Panc1 (cell line): ENCODE measurements at regions not wholly inside any gene's neighbourhood (a gene's known extent, or its start where the extent isn't known, plus 50 kb on each side); places are given as distances from the start of the nearest gene placed in this dataset.

Source experiments
- ATAC-seq: fragments of 200-7000 bp; cut with Tn5 transposase; 2 replicates; pipeline ENCODE4 v1.9.1; 2020; ENCODE audit warnings: mild to moderate bottlenecking, moderate library complexity
- BruUV-seq: library from RNA; stranded (reverse); fragments of 400-500 nt; replicated peaks from 2 replicates; lab custom pipeline; 2021; lab: Mats Ljungman, UMichigan
- CTCF ChIA-PET: fragments of 300-600 bp; sonication (Branson Sonifier 250); formaldehyde crosslinking; loops from one replicate; lab custom pipeline; 2022; ENCODE audit warnings: antibody characterized with exemption; lab: Charles Lee
- POLR2A ChIA-PET: fragments of 300-600 bp; sonication (Branson Sonifier 250); formaldehyde crosslinking; loops from one replicate; lab custom pipeline; 2022; ENCODE audit warnings: antibody characterized with exemption; lab: Charles Lee
- DNase-seq: peaks from one replicate; pipeline ENCODE4 v3.0.0-alpha.2; 2010; ENCODE audit warnings: low read depth, low spot score
- H3K27ac ChIP-seq: 2 replicates; pipeline ENCODE4 v1.5.1; 2011; ENCODE audit warnings: mild to moderate bottlenecking, low read length, inconsistent platforms
- H3K27me3 ChIP-seq: fragments of 200-500 bp; sonication (Bioruptor generic); 2 replicates; pipeline ENCODE4 v1.6.0; 2014; ENCODE audit warnings: low read length, inconsistent platforms; ENCODE audit not compliant: control insufficient read depth, insufficient read depth
- H3K36me3 ChIP-seq: fragments of 200-500 bp; sonication (Bioruptor generic); 2 replicates; pipeline ENCODE4 v1.5.1; 2014; ENCODE audit warnings: inconsistent platforms, mild to moderate bottlenecking, low read length, moderate library complexity; ENCODE audit not compliant: control insufficient read depth, insufficient read depth
- H3K4me1 ChIP-seq: 2 replicates; pipeline ENCODE4 v1.5.1; 2011; ENCODE audit warnings: inconsistent platforms, mild to moderate bottlenecking, low read length, moderate library complexity; ENCODE audit not compliant: control insufficient read depth, insufficient read depth
- H3K4me3 ChIP-seq, 2 experiments: 2 replicates each; pipeline ENCODE4 v1.5.1; 2011 to 2012; ENCODE audit warnings: low read depth in 2 of 2, low read length in 2 of 2, mild to moderate bottlenecking in 2 of 2, inconsistent platforms in 1 of 2, moderate library complexity in 1 of 2
- H3K9me3 ChIP-seq: fragments of 200-500 bp; sonication (Bioruptor generic); 2 replicates; pipeline ENCODE4 v1.5.1; 2014; ENCODE audit warnings: low read depth, mild to moderate bottlenecking, inconsistent platforms, low read length, moderate library complexity; ENCODE audit not compliant: control insufficient read depth, insufficient read depth
- POLR2AphosphoS5 ChIP-seq: IDR thresholded peaks from 2 replicates; pipeline ENCODE4 v1.6.1; 2012; ENCODE audit warnings: mild to moderate bottlenecking, low read depth, low read length, moderate library complexity
- SIN3A ChIP-seq: IDR thresholded peaks from 2 replicates; pipeline ENCODE4 v1.6.1; 2012; ENCODE audit warnings: low read depth, mild to moderate bottlenecking, low read length, moderate library complexity, borderline replicate concordance; ENCODE audit not compliant: insufficient read depth
- TCF7L2 ChIP-seq: IDR thresholded peaks from 2 replicates; pipeline ENCODE4 v1.6.1; 2011; ENCODE audit warnings: mild to moderate bottlenecking, low read depth, low read length, inconsistent platforms
- in situ Hi-C: cut with HindIII; loops from 2 replicates; pipeline ENCODE4 v1.10.0; 2016; ENCODE audit warnings: low sequenced_read_pairs, low pct_unique_long_range_greater_than_20kb
- intact Hi-C: fragments of 100-400 bp; cut with micrococcal nuclease; formaldehyde crosslinking; loops from one replicate; pipeline ENCODE4 v1.10.0; 2022; ENCODE audit not compliant: unreplicated experiment
- TF ChIP-seq, protein P1 (sequence below), 2 experiments: IDR thresholded peaks; 2 replicates each; pipeline ENCODE4 v1.6.1; 2011 to 2012; ENCODE audit warnings: low read depth in 2 of 2, control low read depth in 1 of 2, low read length in 1 of 2, mild to moderate bottlenecking in 1 of 2, moderate library complexity in 1 of 2; ENCODE audit not compliant: insufficient read depth in 1 of 2
- TF ChIP-seq, protein P2 (sequence below): fragments of 450-650 bp; IDR thresholded peaks from 2 replicates; pipeline ENCODE4 v1.5.1; 2017; ENCODE audit warnings: mild to moderate bottlenecking

DNA sequence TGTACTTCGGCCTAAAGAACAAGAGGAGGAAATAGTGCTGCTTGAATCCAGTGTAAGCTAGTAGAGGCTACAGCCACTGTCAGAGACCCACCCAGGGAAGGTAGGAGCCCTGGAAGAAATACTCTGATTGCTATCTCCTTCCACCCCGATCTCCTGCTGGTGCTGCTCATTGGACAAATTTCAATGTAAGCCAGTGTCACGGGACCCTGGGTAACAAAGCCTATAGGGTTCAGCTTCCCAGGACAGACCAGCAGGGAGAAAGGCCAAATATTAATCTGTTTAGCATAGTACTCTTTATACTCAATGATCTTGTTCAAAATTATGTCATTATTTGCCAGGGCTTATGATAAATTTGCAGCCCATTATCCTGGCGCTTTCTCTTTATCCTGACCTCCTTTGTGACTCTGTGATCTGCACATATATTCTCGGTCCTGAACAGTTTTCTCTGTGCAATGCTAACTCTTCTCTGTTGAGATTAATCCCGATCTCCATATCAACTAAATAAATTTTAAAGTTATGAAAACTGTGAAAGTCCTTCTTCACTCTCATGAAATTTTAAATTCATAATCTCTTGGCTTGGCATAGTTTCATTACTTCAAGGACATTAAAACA lies 218.8 kb upstream of the PREP start:
- H3K27me3 ChIP-seq, result no peaks in the 10 kb centered on the region
- peak overlapping the region; percentile 5; the same call in 1 of the 2 replicates for H3K27ac ChIP-seq
- no TSS peak for BruUV-seq
- H3K9me3 ChIP-seq, result no peaks in the 10 kb centered on the region
- POLR2A ChIA-PET, result no interaction called here
- CTCF ChIA-PET, result no interaction called here
- no peak for ATAC-seq
- TF ChIP-seq, protein P1, sequence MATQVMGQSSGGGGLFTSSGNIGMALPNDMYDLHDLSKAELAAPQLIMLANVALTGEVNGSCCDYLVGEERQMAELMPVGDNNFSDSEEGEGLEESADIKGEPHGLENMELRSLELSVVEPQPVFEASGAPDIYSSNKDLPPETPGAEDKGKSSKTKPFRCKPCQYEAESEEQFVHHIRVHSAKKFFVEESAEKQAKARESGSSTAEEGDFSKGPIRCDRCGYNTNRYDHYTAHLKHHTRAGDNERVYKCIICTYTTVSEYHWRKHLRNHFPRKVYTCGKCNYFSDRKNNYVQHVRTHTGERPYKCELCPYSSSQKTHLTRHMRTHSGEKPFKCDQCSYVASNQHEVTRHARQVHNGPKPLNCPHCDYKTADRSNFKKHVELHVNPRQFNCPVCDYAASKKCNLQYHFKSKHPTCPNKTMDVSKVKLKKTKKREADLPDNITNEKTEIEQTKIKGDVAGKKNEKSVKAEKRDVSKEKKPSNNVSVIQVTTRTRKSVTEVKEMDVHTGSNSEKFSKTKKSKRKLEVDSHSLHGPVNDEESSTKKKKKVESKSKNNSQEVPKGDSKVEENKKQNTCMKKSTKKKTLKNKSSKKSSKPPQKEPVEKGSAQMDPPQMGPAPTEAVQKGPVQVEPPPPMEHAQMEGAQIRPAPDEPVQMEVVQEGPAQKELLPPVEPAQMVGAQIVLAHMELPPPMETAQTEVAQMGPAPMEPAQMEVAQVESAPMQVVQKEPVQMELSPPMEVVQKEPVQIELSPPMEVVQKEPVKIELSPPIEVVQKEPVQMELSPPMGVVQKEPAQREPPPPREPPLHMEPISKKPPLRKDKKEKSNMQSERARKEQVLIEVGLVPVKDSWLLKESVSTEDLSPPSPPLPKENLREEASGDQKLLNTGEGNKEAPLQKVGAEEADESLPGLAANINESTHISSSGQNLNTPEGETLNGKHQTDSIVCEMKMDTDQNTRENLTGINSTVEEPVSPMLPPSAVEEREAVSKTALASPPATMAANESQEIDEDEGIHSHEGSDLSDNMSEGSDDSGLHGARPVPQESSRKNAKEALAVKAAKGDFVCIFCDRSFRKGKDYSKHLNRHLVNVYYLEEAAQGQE (IDR thresholded peaks at IDR 0.05; ENCODE audit: insufficient read depth in 1 of 2, low read depth in 2 of 2, low read length in 1 of 2), result no peak
- TF ChIP-seq, protein P2, sequence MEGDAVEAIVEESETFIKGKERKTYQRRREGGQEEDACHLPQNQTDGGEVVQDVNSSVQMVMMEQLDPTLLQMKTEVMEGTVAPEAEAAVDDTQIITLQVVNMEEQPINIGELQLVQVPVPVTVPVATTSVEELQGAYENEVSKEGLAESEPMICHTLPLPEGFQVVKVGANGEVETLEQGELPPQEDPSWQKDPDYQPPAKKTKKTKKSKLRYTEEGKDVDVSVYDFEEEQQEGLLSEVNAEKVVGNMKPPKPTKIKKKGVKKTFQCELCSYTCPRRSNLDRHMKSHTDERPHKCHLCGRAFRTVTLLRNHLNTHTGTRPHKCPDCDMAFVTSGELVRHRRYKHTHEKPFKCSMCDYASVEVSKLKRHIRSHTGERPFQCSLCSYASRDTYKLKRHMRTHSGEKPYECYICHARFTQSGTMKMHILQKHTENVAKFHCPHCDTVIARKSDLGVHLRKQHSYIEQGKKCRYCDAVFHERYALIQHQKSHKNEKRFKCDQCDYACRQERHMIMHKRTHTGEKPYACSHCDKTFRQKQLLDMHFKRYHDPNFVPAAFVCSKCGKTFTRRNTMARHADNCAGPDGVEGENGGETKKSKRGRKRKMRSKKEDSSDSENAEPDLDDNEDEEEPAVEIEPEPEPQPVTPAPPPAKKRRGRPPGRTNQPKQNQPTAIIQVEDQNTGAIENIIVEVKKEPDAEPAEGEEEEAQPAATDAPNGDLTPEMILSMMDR, result no peak
- TF ChIP-seq TCF7L2 (no peak), SIN3A (no peak), POLR2AphosphoS5 (no peak)
- H3K4me3 ChIP-seq, result no peak overlapping the region
- in situ Hi-C loops (no loop called here), intact Hi-C loops (no loop called here)
- DNase-seq, result no peak
- H3K4me1 ChIP-seq, result no peaks in the 10 kb centered on the region
- H3K36me3 ChIP-seq, result no peaks in the 10 kb centered on the region

DNA sequence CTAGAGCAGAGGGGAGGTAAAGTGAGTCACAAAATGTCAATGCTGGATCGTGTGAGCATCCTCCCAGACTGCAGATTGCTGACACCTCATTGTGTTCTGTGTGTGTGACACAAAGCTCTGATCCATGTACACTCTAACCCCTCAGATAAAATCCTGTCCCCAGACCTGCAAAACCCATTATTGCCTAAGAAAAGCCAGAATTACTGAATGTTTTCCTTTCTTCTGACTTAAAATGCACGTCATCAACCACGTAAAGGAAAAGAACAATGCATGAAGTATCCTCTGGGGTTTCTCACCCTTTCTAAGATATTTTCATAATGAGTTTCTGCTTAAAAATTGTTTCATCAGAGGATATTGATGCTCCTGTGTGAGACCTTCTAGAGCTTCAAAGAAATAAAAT lies 218.0 kb upstream of the PREP start:
- no peaks in the 10 kb centered on the region for H3K27me3 ChIP-seq
- TF ChIP-seq, protein P2, result no peak
- TF ChIP-seq POLR2AphosphoS5 (no peak), SIN3A (no peak), TCF7L2 (no peak)
- TF ChIP-seq, protein P1 (IDR thresholded peaks at IDR 0.05; ENCODE audit: insufficient read depth in 1 of 2, low read depth in 2 of 2, low read length in 1 of 2), result no peak
- in situ Hi-C loops (no loop called here), intact Hi-C loops (no loop called here)
- H3K4me3 ChIP-seq, result no peak overlapping the region
- POLR2A ChIA-PET, result no interaction called here
- no peak overlapping the region for H3K27ac ChIP-seq
- DNase-seq (no peak), ATAC-seq (no peak)
- no peaks in the 10 kb centered on the region for H3K4me1 ChIP-seq
- H3K36me3 ChIP-seq, result no peaks in the 10 kb centered on the region
- CTCF ChIA-PET, result interaction anchor here (0.6 kb wide), 1 partner anchor 864 kb away, joined by 3 read pairs; no protein-coding TSS in a partner anchor
- no peaks in the 10 kb centered on the region for H3K9me3 ChIP-seq
- BruUV-seq, result no TSS peak
